ENCODE measurements at regions not wholly inside any gene's neighbourhood (a gene's known extent, or its start where the extent isn't known, plus 50 kb on each side); places are given as distances from the start of the nearest gene placed in this dataset.
"Not testable (repeated sequence)": the region's sequence is repeated elsewhere in the genome, so short reads cannot be mapped to it uniquely, and the experiment has no call there.

DNA sequence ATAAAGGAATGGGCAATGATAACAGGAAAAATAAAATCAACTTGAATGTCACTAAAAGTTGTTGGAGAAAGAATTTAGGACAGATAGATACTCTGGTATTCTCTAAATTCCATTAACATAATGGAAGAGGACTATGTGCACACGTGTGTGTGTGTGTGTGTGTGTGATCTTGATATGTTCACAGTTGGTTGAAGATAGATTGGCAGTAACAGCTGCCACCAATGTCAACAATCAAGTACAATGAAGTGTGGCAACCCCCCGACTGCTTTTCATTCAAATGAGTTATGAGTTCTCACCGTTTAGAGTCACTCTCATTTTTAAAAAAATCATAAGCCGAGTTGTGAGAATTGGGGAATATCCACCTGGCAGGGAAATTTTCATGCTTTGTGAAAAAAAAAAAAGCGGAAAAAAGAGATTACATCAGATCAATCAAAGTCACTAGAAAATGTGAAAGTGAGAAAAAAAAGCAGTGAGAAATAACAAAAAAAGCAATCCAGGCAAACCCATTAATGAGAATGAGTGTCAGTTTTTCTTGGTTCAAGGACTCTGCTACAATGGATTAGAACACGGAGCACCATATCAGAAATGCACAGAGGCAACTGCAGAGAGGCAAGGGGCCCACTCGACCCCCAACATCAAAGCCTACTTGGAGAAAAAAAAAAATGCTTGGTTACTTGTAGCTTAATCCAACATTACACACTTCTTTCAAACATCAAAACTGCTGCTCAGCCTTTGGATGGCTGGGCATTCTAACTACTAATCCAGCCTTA, 414.9 kb upstream of the PITX2 start:
- no peak for DNase-seq (ENCODE audit: low spot score)

DNA sequence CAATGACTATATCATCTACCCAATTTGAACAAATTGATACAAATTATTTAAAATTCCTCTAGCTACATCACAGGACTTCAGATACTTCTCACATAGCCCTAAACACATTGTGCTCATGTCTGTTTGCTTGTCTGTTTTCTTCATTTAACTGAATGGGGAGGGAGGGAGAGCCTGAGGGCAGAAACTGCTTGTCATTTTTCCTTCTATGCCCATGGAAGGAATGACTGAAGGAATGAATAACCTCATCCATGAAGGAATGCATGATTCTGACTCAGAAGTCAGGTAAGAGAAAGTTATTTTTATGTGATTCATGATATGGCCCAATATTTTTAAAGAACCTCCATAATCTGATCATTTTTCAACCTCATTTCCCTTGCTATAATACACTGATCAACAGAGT, 418.0 kb upstream of the PITX2 start:
- DNase-seq (ENCODE audit: low spot score): no peak

DNA sequence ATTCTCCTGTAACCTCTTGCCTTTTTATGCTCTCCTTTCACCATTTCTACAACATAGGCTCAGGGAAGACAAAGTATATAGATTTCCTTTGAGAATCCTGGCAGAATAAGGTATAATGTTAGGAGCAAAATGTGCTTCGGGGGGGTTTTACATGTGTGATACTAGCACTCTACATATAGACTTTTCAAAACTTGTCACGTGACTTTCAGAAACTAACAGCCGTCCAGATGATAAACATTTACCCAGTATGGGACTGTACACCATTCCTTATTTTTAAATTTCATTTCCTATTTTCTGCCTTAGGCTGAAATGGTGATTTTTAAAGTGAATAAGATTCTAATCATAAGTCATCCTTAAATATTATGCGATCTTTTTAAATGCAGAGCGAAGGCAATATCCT, 420.4 kb upstream of the PITX2 start:
- DNase-seq (ENCODE audit: low spot score): no peak

DNA sequence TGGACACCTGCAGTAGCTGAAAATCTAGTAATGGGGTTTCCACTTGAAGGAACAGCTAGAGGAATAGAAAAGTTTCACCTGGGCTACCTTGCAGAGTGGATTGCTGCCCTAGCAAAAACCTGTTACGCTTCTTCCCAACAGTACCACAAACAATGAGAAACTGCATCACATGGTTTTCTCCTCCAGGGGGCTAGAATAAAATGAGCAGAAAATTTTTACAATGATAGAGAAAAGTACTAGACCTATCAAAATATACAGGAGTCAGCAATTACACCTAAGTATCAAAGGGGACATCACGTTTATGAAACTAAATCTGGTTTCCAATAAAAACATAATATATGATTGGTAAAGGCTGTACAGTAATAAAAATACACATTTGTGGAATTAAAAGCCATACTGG, 423.1 kb upstream of the PITX2 start:
- no peak for DNase-seq (ENCODE audit: low spot score)

DNA sequence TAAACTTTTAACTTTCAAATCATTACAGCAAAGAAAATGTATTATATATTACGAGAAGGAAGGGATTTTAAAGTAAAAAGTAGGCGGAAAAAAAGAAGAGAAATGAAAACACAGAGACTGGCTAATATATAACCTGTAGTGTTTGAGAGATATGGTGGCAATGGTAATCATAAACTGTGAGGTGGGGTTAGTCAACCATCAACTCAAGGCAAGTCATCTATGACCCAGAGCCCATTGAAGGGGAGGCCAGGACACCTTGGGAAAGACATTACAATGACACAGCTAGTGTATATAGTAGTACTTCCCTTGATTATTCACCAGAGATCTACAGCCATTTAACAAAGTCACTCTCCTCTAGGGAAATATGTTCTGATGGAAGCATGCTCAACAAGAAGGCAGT, 423.9 kb upstream of the PITX2 start:
- no peak for DNase-seq (ENCODE audit: low spot score)

DNA sequence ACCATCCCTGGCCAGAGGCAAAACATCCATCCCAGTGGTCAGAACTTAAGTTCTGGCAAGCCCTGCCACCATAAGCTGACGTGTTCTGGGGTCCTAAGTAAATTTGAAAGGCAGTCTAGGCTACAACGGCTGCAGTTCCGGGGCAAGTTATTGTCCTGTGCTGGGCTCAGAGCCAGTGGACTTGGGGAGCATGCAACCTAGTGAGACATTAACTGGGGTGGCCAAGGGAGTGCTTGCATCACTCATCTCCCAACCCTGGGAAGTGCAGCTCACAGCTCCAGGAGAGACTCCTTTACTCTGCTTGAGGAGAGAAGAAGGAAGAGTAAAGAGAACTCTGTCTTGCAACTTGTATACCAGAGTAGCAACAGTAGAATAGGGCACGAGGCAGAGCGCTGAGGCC, 425.4 kb upstream of the PITX2 start:
- no peak for DNase-seq (ENCODE audit: low spot score)

DNA sequence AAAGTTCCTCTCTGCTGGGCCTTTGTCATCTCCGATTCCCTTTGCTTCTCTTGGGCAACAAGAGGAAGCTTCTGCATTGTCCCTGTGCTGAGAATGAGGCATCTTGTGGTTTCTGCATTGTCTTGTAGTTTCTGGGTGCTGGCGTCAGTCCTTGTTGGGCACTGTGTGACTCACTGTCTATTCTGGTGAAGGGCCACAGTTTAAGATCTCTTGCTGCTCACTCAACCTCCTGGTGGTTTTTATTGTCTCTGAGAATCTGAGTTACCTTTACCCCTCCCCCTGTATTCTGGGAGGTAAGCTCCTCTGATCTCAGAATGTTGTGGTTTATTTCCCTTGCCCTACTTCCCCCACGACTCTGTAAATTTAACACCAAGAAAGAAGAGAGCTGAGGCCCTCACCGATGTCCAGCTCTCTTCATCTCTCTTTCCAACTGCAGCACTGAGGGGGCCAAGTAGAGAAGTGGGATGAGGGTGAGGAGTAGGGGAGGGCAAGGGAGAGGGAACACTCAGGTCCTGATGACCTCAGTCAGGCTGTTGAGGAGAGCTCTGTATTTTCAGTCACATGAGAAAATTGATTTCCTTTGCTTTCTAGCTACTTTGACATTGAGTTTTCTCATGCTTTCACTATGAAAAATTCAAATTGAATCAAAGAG, 441.6 kb upstream of the PITX2 start:
- DNase-seq (ENCODE audit: low spot score): no peak

DNA sequence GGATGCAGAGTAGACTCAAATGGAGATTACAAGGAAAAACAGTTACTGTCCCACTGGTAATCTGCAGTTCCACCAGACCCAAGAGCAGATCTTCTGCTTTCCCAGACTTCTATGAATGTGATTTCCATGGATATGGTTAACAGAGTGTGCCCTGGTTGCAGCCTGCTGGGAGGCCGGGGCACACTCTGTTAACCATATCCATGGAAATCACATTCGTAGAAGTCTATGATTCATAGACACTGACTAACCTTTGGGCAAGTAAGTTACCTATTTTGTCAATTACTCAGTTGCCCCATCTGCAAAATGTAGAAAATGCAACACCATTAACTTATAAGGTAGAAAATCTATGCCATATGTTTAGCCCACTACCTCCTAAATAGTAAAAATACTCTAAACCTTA, 443.1 kb upstream of the PITX2 start:
- DNase-seq (ENCODE audit: low spot score): no peak

DNA sequence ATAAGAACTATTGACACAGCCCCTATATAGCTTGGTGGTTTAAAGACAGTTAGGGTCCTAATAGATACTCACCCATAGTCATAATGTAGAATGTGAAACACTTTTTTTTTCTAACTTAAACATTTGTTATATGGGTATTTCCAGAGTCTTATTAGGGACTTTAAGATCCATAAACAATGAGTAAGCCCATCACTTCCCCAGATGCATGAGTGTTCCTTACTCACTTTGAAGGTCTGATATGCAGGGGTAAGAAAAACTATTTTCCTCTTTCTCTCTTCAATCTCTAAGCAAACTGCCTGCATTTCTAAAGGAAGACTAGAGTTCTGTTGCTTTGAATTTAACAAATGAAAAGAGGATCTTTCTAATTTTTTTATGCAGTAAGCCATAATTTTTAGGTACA, 443.6 kb upstream of the PITX2 start:
- no peak for DNase-seq (ENCODE audit: low spot score)

DNA sequence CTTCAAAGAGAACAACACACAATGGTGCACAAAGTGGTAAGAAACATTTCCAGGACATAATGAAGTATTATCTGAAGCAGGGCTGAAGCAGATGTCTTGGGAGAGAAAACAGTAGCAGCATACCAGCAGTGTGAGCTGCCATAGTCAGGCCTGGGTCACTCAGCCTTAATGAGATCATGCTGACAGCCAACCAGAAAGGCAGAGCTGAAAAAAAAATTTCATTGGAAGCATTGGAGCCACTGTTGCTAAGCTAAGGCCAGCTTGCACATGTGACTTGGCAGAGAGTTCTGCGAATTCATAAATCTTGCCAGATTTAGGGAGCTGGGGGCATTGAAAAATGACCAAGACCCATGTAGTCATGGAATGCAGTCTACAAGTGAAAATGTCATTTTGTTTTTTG, 444.0 kb upstream of the PITX2 start:
- no peak for DNase-seq (ENCODE audit: low spot score)

DNA sequence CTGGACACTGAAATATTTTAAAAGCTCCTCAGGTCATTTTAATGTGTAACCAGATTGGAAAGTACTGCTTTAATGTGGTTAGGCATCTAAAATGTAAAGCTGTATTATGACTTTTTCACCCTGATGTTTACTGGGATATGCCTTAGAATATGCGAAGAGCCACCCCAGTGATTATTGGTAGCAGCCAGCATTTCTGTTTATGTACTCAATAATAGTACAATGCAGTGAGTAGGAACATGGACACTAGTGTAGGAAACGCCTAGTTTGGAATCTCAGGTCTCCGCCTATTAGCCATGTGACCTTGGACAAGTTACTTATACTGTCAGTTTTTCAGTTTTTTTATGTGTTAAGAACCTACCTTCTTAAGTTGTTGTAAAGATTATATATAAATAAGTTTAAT, 446.0 kb upstream of the PITX2 start:
- DNase-seq (ENCODE audit: low spot score): no peak

DNA sequence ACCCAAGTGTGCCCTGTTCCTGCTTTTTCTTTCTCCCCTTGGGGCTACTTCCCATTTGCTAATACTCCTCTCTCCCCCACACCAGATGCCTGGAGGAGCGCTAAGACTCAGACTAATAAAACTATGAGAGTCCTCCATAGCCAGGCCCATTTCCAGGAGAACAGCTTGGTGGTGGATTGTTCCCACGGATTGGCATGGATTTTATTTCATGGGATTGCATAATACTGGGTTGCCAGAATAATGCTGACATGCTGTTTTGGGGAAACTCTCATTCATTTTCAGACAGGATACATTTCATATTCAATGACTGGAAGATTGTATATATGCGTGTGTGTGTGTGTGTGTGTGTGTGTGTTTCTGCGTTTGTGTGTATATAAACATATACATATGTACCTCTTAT, 447.5 kb upstream of the PITX2 start:
- peak; percentile 47 for DNase-seq (ENCODE audit: low spot score)

DNA sequence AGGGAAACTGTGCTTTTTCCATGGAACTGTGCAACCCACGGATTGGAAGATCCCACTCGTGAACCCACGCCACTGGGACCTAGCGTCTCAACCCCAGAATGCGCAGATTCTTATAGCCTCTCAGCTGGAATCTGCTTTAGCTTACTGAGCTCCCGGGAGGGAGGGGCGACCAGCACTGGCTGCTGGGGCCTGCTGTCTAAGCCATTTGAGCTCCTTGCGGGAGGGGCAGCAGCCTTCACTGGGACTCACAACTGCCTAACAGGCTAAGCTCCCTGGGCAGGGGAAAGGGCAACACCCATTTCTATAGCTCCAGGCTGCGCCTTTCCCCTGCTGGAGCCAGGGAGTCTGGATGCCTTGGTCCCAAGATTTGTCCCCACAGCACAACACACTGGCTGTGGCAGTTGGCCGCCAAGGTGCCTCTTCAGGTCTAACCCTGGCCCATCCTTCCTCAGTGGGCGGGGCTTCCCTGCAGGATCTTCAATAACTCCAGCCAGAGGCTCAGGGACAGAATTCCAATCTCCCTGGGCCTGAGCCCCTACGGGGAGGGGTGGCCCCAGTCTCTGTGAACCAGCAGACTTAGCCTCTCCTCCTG, 451.7 kb upstream of the PITX2 start:
- no peak for DNase-seq (ENCODE audit: low spot score)

DNA sequence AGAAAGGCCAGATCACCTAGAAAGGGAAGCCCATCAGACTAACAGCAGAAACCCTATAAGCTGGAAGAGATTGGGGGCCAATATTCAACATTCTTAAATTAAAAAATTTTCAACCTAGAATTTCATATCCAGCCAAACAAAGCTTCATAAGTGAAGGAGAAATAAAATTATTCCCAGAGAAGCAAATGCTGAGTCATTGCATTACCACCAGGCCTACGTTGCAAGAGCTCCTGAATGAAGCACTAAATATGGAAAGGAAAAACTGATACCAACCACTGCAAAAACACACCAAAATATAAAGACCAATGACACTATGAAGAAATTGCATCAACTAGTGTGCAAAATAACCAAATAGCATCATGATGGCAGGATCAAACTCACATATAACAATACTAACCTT, 453.4 kb upstream of the PITX2 start:
- not testable (repeated sequence) for DNase-seq (ENCODE audit: low spot score)

DNA sequence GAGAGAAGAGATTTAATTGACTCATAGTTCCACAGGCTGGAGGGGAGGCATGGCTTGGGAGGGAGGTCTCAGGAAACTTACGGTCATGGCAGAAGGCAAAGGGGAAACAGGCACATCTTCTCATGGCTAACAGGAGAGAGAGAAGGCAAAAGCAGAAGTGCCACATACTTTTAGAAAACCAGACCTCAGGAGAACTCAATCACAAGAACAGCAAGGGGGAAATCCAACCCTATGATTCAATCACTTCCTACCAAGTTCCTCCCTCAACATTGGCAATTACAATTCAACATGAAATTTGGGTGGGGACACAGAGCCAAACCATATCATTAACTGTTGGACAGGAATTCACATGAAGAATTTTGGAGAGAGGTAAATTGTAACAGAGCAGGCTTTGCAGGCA, 485.3 kb upstream of the PITX2 start:
- DNase-seq (ENCODE audit: low spot score): no peak

DNA sequence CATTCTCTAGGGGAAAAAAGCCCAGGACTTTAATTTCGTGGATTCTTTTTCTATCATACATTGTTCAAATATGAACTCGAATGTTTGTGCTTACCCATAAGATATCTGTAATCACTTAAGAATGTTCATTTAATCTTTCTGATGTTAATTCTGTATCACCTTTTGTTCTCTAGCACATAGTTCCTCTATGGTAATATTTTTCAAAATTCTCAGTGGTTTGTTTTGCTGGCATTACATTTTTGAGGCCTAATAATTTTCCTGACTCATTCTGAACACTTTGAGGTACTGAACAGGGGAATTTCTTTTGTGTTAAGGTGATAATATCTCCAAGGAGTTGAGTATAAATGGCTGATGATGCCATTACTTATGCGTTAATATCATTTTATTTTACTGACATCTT, 490.7 kb upstream of the PITX2 start:
- no peak for DNase-seq (ENCODE audit: low spot score)

DNA sequence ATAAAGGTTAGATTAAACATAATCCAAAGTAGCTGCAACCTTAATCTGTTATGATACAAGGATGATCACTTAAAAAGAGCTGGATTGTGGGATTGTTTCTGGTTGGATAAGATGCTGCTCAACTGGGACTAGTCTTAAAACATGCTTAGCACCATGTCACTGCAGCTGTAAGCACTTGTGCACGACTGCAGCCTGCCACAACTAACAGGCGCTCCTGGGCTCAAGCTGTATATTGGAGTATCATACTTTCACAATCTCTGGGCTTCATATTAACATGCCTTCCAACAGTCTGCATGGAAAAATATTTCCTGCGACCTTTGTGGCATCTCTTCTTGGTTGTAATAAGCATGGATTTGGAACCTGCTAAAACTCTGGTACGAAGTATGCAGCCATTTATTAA, 493.0 kb upstream of the PITX2 start:
- no peak for DNase-seq (ENCODE audit: low spot score)

DNA sequence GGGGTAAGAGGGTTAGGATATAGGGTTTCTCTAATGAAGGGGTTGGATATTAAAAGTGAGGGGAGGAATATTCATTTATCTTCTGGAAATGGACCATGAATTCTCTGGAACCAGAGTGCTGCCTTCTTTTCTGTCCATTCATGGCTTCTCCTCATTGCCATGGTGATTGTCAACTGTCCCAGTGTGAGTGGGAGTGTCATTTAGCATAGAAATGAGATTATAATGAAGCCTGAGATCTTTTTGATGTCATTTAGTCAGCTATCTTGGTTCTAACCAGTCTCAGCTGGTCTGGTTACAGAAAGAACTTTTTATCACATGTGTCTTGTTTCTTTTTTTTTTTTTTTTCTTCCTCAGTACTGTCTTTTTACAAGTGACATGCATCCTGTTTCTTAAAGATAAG, 497.3 kb upstream of the PITX2 start:
- DNase-seq (ENCODE audit: low spot score): no peak

DNA sequence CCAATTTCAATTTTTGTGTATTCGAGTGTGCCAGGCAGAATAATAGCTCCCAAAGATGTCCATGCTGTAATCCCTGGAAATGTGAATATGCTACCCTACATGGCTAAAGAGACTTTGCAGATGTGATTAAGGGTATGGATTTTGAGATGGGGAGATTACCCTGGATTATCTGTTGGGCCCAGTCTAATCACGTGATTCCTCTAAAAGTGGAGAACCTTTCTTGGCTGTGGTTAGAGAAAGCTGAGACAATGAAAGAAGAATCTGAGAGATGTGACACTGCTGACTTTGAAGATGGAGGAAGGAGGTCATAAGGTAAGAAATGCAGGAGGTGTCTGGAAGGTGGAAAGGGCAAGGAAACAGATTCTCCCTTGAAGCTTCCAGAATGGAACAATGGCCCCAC, 503.5 kb upstream of the PITX2 start:
- no peak for DNase-seq (ENCODE audit: low spot score)

DNA sequence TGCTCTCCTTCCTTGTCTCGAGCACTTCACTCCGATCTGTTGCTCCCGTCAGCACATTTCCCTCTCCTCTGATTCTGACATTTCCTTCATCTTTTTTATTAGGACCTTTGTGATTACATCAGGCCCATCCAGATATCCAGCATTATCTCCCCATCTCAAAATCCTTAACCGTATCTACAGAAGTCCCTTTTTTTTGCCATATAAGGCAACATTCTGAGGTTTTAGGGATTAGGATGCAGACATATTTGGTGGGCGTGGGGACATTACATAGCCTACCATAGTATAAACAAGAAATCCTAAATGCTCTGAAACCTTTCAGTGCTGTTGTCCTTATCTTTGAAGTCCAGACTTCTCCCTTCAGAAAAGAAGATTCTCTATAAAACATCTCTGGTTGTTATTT, 505.0 kb upstream of the PITX2 start:
- DNase-seq (ENCODE audit: low spot score): no peak

DNA sequence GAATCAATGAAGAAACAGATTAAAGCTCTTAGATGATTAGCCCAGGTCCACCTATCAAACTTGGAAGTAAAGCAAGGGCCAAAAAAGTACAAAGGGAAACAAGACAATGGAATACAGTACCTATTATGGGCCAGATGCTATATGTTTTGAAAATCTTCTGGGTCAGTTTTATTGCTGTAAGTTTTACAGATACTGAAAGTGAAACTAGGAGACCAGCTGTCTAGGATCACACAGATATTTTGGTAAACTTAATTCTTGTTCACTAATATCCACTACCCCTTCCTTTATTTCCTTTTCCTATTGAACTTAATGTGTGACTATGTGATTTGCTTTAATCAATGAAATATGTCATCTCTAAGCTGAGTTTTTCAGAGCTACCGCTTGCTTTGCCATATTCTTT, 505.4 kb upstream of the PITX2 start:
- DNase-seq (ENCODE audit: low spot score): no peak

DNA sequence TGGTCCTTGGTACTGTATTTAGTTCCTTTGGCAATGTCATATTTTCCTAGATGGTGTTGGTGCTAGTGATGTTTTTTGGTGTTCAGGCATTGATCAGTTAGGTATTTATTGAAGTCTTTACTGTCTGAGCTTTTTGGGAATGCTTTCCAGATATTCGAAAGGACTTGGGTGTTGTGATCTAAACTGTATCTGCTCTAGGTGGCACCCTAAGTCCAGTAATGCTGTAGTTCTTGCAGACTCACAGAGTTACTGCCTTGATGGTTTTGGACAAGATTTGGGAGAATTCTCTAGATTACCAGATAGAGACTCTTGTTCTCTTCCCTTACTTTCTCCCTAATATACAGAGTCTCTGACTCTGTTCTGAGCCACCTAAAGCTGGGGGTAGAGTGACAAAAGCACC, 513.6 kb upstream of the PITX2 start:
- peak; percentile 3 for DNase-seq (ENCODE audit: low spot score)

DNA sequence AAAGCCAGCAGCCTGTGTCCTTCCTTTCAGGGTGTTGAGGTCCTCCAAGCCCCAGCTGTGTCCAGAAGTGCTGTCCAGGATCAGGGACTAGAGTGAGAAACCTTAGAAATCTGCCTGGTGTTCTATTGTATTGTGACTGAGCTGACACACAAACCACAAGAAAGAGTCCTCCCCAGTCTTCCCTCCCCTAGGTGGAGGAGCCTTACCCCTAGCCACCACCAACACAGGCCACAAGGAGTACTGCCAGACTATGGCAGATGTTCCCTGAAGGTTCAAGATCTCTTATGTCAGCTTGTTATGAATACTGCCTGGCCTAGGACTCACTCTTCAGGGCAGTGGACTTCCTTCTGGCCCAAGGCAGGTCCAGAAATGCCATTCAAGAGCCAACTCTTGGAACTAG, 514.1 kb upstream of the PITX2 start:
- DNase-seq (ENCODE audit: low spot score): no peak

DNA sequence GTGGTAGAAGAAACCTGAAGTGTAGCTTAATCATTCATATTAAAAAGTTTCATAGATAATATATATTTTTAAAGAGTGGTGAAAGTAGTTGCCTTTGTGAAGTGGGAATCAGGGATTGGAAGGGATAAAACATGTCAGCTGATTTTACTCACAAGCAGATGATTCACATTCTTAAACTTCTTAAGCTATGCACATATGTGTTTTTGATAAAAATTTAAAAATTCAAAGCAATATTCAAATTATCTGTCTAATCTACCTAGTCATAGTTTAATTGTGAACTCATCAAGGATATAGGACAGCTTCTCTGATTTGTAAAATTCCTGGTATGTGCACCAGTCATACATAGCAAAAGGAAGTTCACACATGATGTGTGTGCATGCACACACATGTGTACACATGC, 520.6 kb upstream of the PITX2 start:
- no peak for DNase-seq (ENCODE audit: low spot score)
